Upper lobe of right lung (tissue), 1 donor: ENCODE measurements at regions not wholly inside any gene's neighbourhood (a gene's known extent, or its start where the extent isn't known, plus 50 kb on each side); places are given as distances from the start of the nearest gene placed in this dataset.

Experiments
- ATAC-seq: fragments of 200-7000 bp; cut with Tn5 transposase; one replicate; pipeline ENCODE4 v1.9.1; 2020; ENCODE audit warnings: mild to moderate bottlenecking, moderate library complexity
- DNase-seq: peaks from one replicate; pipeline ENCODE4 v3.0.0-alpha.2; 2020
- H3K27ac ChIP-seq: fragments of 200-600 bp; one replicate; pipeline ENCODE4 v1.8.0; 2022
- H3K27me3 ChIP-seq: fragments of 200-600 bp; one replicate; pipeline ENCODE4 v1.8.0; 2022; ENCODE audit warnings: mild to moderate bottlenecking
- H3K36me3 ChIP-seq: fragments of 200-600 bp; one replicate; pipeline ENCODE4 v1.8.0; 2022
- H3K4me1 ChIP-seq: fragments of 200-600 bp; one replicate; pipeline ENCODE4 v1.8.0; 2022
- H3K4me3 ChIP-seq: fragments of 200-600 bp; one replicate; pipeline ENCODE4 v1.8.0; 2022; ENCODE audit warnings: mild to moderate bottlenecking
- H3K9me3 ChIP-seq: fragments of 200-600 bp; one replicate; pipeline ENCODE4 v1.8.0; 2022
- intact Hi-C: fragments of 100-400 bp; cut with DNase I; formaldehyde crosslinking; loops from one replicate; pipeline ENCODE4 v1.11.0; 2022
- TF ChIP-seq, protein P1 (sequence below): fragments of 200-600 bp; IDR thresholded peaks from one replicate; pipeline ENCODE4 v1.8.0; 2022; ENCODE audit warnings: antibody characterized with exemption
- donor health status: DM: no; HTN: yes; CAD: no; lungs with severe emphysema.

DNA sequence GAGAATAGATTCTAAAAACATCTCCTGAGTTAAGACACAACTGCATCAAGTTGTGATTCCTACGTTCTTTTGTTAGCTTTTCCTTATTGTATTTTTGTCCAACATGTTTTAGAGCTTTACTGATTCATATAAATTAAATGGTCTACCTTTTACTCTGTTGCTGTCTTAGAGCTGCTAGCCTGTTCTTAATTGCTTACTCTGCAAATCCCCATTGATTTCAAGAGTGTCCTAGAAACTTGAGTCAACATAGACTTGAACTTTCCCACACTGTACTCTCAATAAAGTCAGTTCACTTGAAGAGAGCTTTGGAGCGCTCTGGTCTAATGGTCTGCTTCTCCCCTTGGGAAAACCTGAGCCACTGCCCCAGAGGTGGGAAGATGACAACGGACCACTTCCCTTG, 343.9 kb downstream of the CCER1 start:
- ATAC-seq = peak; percentile 30

DNA sequence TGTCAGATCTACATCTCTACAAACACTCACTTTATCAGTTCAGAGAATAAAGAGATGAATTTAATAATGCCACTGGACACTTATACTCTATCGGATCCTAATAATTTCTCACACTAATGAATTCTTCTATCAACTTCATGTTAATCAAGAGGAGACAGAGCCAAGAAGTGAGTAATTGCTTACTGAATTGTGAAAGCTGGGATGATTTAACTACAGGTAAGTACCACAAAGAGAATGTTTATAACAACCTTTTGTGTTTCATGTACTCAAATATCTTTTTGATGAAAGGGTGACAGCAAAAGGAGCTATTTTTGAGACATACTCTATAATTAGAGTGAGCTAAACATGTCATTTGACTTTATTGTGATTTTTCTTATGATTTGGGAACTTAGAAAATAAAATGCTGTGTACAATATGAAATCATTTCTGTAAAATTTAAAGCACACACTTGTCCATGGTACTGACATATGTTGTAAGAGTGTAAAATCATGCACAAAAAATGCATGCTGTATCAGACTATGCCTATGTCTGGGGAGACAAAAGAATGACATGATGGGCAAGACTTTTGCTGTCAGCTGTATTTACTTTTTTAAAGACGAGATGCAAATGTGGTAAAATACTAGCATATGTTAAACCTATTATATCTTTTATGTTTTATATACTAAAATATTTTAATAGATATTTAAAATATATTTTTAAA, 361.2 kb downstream of the CCER1 start:
- Histone ChIP-seq H3K4me1 (no peaks in the 10 kb centered on the region), H3K9me3 (no peaks in the 10 kb centered on the region), H3K4me3 (no peak overlapping the region), H3K27ac (no peak overlapping the region), H3K36me3 (no peaks in the 10 kb centered on the region), H3K27me3 (no peaks in the 10 kb centered on the region)
- ATAC-seq (no peak), DNase-seq (no peak)
- TF ChIP-seq, protein P1, sequence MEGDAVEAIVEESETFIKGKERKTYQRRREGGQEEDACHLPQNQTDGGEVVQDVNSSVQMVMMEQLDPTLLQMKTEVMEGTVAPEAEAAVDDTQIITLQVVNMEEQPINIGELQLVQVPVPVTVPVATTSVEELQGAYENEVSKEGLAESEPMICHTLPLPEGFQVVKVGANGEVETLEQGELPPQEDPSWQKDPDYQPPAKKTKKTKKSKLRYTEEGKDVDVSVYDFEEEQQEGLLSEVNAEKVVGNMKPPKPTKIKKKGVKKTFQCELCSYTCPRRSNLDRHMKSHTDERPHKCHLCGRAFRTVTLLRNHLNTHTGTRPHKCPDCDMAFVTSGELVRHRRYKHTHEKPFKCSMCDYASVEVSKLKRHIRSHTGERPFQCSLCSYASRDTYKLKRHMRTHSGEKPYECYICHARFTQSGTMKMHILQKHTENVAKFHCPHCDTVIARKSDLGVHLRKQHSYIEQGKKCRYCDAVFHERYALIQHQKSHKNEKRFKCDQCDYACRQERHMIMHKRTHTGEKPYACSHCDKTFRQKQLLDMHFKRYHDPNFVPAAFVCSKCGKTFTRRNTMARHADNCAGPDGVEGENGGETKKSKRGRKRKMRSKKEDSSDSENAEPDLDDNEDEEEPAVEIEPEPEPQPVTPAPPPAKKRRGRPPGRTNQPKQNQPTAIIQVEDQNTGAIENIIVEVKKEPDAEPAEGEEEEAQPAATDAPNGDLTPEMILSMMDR = no peak
- intact Hi-C loops = no loop called here

More for the DNA sequence above, 343.9 kb downstream of the CCER1 start:
- Histone ChIP-seq H3K4me1 (no peaks in the 10 kb centered on the region), H3K27me3 (no peaks in the 10 kb centered on the region), H3K4me3 (no peak overlapping the region), H3K36me3 (no peaks in the 10 kb centered on the region), H3K9me3 (no peaks in the 10 kb centered on the region), H3K27ac (no peak overlapping the region)
- intact Hi-C loops = no loop called here
- DNase-seq = no peak
- TF ChIP-seq, protein P1 = no peak

DNA sequence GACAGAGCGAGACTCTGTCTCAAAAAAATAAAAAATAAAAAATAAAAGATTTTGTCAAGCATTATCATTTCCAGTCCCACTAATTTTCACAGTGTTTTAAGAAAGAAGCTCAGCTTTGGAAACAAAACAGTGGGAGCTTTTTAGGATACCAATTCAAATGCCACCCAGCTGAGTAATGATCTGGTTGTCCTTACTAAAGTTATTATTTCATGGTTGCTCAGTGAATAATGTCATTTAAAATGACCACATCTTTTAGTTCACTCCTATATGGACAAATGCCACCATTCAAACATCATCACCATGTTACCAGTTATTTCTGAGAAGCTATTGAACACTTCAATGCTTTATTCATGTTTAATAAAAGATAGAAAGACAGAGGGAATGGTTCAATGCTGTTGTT, 365.0 kb downstream of the CCER1 start:
- no peak for DNase-seq
- no peak overlapping the region for H3K4me3 ChIP-seq
- H3K9me3 ChIP-seq = no peaks in the 10 kb centered on the region
- intact Hi-C loops = no loop called here
- TF ChIP-seq, protein P1 = no peak
- no peak for ATAC-seq
- no peaks in the 10 kb centered on the region for H3K27me3 ChIP-seq
- H3K36me3 ChIP-seq = no peaks in the 10 kb centered on the region
- no peaks in the 10 kb centered on the region for H3K4me1 ChIP-seq
- no peak overlapping the region for H3K27ac ChIP-seq

DNA sequence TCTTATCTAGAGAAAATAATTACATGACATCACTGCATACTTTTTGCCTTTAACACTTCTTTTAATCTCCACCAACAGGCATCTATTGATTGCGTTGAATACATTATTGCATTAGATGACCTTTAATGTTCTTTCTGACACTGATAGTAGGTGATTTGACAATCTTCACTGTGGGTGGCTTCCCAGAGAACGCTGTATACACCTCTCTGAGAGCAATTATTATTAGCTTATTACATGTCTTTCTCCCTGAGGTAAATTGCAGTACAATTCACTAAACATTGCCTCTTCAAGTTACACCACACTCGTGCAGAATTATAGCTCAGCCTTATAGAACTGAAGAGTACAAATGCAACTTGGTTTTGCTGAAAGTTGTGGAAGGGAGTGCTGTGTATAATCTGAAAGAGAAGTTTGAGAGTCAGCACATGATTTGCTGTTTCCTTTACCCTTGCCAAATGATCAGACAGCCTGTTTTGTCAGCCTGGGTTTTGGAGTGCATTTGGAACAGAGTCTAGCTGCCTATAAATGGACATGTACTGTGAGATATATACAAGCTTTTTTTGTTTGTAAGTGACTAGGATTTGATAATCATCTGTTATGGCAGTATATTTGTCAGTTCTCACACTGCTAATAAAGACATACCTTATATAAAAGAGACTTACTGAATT, 369.2 kb downstream of the CCER1 start:
- intact Hi-C loops = no loop called here
- H3K27ac ChIP-seq = no peak overlapping the region
- TF ChIP-seq, protein P1 = no peak
- H3K36me3 ChIP-seq = no peaks in the 10 kb centered on the region
- no peaks in the 10 kb centered on the region for H3K4me1 ChIP-seq
- no peak overlapping the region for H3K4me3 ChIP-seq
- ATAC-seq (no peak), DNase-seq (no peak)
- H3K9me3 ChIP-seq = no peaks in the 10 kb centered on the region
- H3K27me3 ChIP-seq = no peaks in the 10 kb centered on the region

DNA sequence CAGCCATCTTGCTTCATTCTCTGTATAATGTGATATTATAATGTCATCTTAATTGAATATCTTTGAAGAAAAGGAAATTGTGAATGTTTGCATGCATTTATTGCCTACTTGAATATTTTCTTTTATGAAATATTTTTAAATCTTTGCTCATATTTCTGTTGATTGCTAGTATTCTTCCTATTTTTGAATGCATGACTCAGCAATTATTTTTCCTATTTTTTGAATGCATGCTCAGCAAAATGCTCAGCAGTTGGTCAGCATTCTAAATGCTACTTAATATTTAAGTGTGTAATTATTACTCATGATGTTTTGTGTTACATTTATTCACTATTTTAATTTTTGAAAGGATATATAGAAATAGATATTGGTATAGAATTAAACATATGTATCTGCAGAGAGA, 378.3 kb downstream of the CCER1 start:
- DNase-seq = no peak
- intact Hi-C loops = no loop called here
- Histone ChIP-seq H3K27me3 (no peaks in the 10 kb centered on the region), H3K9me3 (no peaks in the 10 kb centered on the region), H3K4me3 (no peak overlapping the region), H3K4me1 (no peaks in the 10 kb centered on the region), H3K36me3 (no peaks in the 10 kb centered on the region), H3K27ac (no peak overlapping the region)
- TF ChIP-seq, protein P1 = no peak
- ATAC-seq = no peak
